A549 (cell line): ENCODE measurements at regions not wholly inside any gene's neighbourhood (a gene's known extent, or its start where the extent isn't known, plus 50 kb on each side); places are given as distances from the start of the nearest gene placed in this dataset.

ENCODE experiments used
- CBX8 ChIP-seq: fragments of 200-600 bp; sonication (generic); IDR thresholded peaks from 2 replicates; pipeline ENCODE4 v1.6.1; 2016
- CTCF ChIP-seq: fragments of >200 bp; sonication (Bioruptor Twin); formaldehyde crosslinking; IDR thresholded peaks from 3 replicates; pipeline ENCODE4 v1.5.1; 2016
- E2F6 ChIP-seq: IDR thresholded peaks from 2 replicates; pipeline ENCODE4 v1.6.1; 2012; ENCODE audit warnings: low read depth, borderline replicate concordance
- MAX ChIP-seq: IDR thresholded peaks from 2 replicates; pipeline ENCODE4 v1.6.1; 2012
- MYC ChIP-seq: IDR thresholded peaks from 2 replicates; pipeline ENCODE4 v1.6.1; 2012; ENCODE audit warnings: mild to moderate bottlenecking, inconsistent platforms, low read length, improper control_type of control experiment, borderline replicate concordance
- PHF8 ChIP-seq: fragments of 200-600 bp; sonication (generic); IDR thresholded peaks from 2 replicates; pipeline ENCODE4 v1.6.1; 2016; ENCODE audit warnings: low read depth, mild to moderate bottlenecking, antibody characterized with exemption, moderate library complexity, borderline replicate concordance
- POLR2A ChIP-seq: IDR thresholded peaks from 2 replicates; pipeline ENCODE4 v1.6.1; 2012; ENCODE audit warnings: mild to moderate bottlenecking, low read length
- RFX5 ChIP-seq: fragments of 450-650 bp; IDR thresholded peaks from 2 replicates; pipeline ENCODE4 v1.7.1; 2014; ENCODE audit warnings: antibody characterized with exemption, mild to moderate bottlenecking, moderate library complexity

GRCh38 chr2:102091121-102091520 lies 51.4 kb upstream of the IL1R1 start:
- TF ChIP-seq CTCF: no peak
- TF ChIP-seq MAX: no peak
- TF ChIP-seq E2F6: no peak
- no peak for TF ChIP-seq PHF8
- no peak for TF ChIP-seq RFX5
- no peak for TF ChIP-seq POLR2A
- no peak for TF ChIP-seq MYC
- no peak for TF ChIP-seq CBX8
